Type B pancreatic cell (in vitro differentiated cells): ENCODE measurements at regions not wholly inside any gene's neighbourhood (a gene's known extent, or its start where the extent isn't known, plus 50 kb on each side); places are given as distances from the start of the nearest gene placed in this dataset.

ENCODE experiments used
- DNase-seq: peaks from one replicate; pipeline ENCODE4 v3.0.0; 2021; ENCODE audit warnings: mixed read lengths; ENCODE audit not compliant: unreplicated experiment; ENCODE audit errors: extremely low spot score
- H3K27ac Mint-ChIP-seq: 2 replicates; pipeline ENCODE4 v1.8.0; 2021; ENCODE audit warnings: mild to moderate bottlenecking, mixed read lengths
- H3K27me3 Mint-ChIP-seq: 2 replicates; pipeline ENCODE4 v1.8.0; 2021; ENCODE audit warnings: mixed read lengths
- H3K36me3 Mint-ChIP-seq: 2 replicates; pipeline ENCODE4 v1.8.0; 2021; ENCODE audit warnings: mixed read lengths
- H3K4me1 Mint-ChIP-seq: one replicate; pipeline ENCODE4 v1.8.0; 2021; ENCODE audit warnings: mixed read lengths; ENCODE audit not compliant: unreplicated experiment
- H3K4me3 Mint-ChIP-seq: 2 replicates; pipeline ENCODE4 v1.8.0; 2021; ENCODE audit warnings: mild to moderate bottlenecking, mixed read lengths
- H3K9me3 Mint-ChIP-seq: 2 replicates; pipeline ENCODE4 v1.8.0; 2021; ENCODE audit warnings: mixed read lengths
- CTCF ChIP-seq: fragments of 200-600 bp; sonication (generic); conservative IDR thresholded peaks from 2 replicates; pipeline ENCODE4 v1.5.0; 2021; ENCODE audit warnings: antibody characterized with exemption, mild to moderate bottlenecking

- no peaks in the 10 kb centered on the region for H3K27me3 Mint-ChIP-seq
- H3K9me3 Mint-ChIP-seq, result peaks cover 7% of the 10 kb centered on the region
- H3K4me3 Mint-ChIP-seq, result no peak overlapping the region
- no peak for DNase-seq
- H3K4me1 Mint-ChIP-seq, result peaks cover 15% of the 10 kb centered on the region
- H3K27ac Mint-ChIP-seq, result no peak overlapping the region
- no peak for TF ChIP-seq CTCF
- H3K36me3 Mint-ChIP-seq, result no peaks in the 10 kb centered on the region
These were observed 474.7 kb downstream of the NKX6-1 start for GRCh38 chr4:84024405-84024804.

- no peak for TF ChIP-seq CTCF
- peaks cover 7% of the 10 kb centered on the region for H3K9me3 Mint-ChIP-seq
- H3K36me3 Mint-ChIP-seq, result no peaks in the 10 kb centered on the region
- no peak overlapping the region for H3K27ac Mint-ChIP-seq
- no peak overlapping the region for H3K4me3 Mint-ChIP-seq
- no peaks in the 10 kb centered on the region for H3K27me3 Mint-ChIP-seq
- no peak for DNase-seq
- H3K4me1 Mint-ChIP-seq, result peaks cover 15% of the 10 kb centered on the region
These were observed 476.5 kb downstream of the NKX6-1 start for GRCh38 chr4:84022564-84022963.

- Mint-ChIP-seq H3K27ac (no peak overlapping the region), H3K36me3 (no peaks in the 10 kb centered on the region), H3K4me3 (no peak overlapping the region), H3K9me3 (peaks cover 4% of the 10 kb centered on the region), H3K27me3 (no peaks in the 10 kb centered on the region), H3K4me1 (peaks cover 15% of the 10 kb centered on the region)
- no peak for DNase-seq
- no peak for TF ChIP-seq CTCF
These were observed 479.5 kb downstream of the NKX6-1 start for GRCh38 chr4:84019626-84020025.

- no peaks in the 10 kb centered on the region for H3K9me3 Mint-ChIP-seq
- H3K36me3 Mint-ChIP-seq, result no peaks in the 10 kb centered on the region
- H3K4me1 Mint-ChIP-seq, result peaks cover 10% of the 10 kb centered on the region
- no peak for DNase-seq
- TF ChIP-seq CTCF, result no peak
- H3K4me3 Mint-ChIP-seq, result no peak overlapping the region
- H3K27ac Mint-ChIP-seq, result no peak overlapping the region
- no peaks in the 10 kb centered on the region for H3K27me3 Mint-ChIP-seq
These were observed 467.1 kb downstream of the GPAT3 start for GRCh38 chr4:84003046-84003445.

GRCh38 chr4:84001876-84002569 is 466.1 kb downstream of the GPAT3 start:
- H3K36me3 Mint-ChIP-seq, result no peaks in the 10 kb centered on the region

More at GRCh38 chr4:84001876-84002569, 466.1 kb downstream of the GPAT3 start:
- Mint-ChIP-seq H3K4me1 (peaks cover 10% of the 10 kb centered on the region), H3K9me3 (no peaks in the 10 kb centered on the region), H3K27me3 (no peaks in the 10 kb centered on the region), H3K27ac (no peak overlapping the region), H3K4me3 (no peak overlapping the region)
- no peak for TF ChIP-seq CTCF
- DNase-seq, result no peak
